ENCODE measurements at regions not wholly inside any gene's neighbourhood (a gene's known extent, or its start where the extent isn't known, plus 50 kb on each side); places are given as distances from the start of the nearest gene placed in this dataset.

- TF ChIP-seq, protein P1, sequence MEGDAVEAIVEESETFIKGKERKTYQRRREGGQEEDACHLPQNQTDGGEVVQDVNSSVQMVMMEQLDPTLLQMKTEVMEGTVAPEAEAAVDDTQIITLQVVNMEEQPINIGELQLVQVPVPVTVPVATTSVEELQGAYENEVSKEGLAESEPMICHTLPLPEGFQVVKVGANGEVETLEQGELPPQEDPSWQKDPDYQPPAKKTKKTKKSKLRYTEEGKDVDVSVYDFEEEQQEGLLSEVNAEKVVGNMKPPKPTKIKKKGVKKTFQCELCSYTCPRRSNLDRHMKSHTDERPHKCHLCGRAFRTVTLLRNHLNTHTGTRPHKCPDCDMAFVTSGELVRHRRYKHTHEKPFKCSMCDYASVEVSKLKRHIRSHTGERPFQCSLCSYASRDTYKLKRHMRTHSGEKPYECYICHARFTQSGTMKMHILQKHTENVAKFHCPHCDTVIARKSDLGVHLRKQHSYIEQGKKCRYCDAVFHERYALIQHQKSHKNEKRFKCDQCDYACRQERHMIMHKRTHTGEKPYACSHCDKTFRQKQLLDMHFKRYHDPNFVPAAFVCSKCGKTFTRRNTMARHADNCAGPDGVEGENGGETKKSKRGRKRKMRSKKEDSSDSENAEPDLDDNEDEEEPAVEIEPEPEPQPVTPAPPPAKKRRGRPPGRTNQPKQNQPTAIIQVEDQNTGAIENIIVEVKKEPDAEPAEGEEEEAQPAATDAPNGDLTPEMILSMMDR (IDR thresholded peaks at IDR 0.05) = no peak
- no peak for TF ChIP-seq EP300 (IDR thresholded peaks at IDR 0.05; ENCODE audit: low read depth)
- TF ChIP-seq POLR2AphosphoS5 (IDR thresholded peaks at IDR 0.05) = no peak
Measured at GRCh38 chr3:159157275-159157674, 355.4 kb downstream of the MFSD1 start.
